Hippocampal formation (tissue), 2 donors: ENCODE measurements at regions not wholly inside any gene's neighbourhood (a gene's known extent, or its start where the extent isn't known, plus 50 kb on each side); places are given as distances from the start of the nearest gene placed in this dataset.
"Not testable (repeated sequence)": the region's sequence is repeated elsewhere in the genome, so short reads cannot be mapped to it uniquely, and the experiment has no call there.

Experiments
- DNase-seq, 2 donors: peaks; one replicate each; lab custom pipeline; 2025; lab: John Stamatoyannopoulos, UW

GRCh38 chr15:77909182-77909940 is 168.2 kb downstream of the TBC1D2B start:
- DNase-seq, result no peak

- DNase-seq, result not testable (repeated sequence)
Observed at GRCh38 chr15:77908752-77909111, 168.8 kb downstream of the TBC1D2B start.

GRCh38 chr15:77907824-77908751 is 169.4 kb downstream of the TBC1D2B start:
- DNase-seq, result no peak

GRCh38 chr15:77906062-77906990 is 171.2 kb downstream of the TBC1D2B start:
- not testable (repeated sequence) for DNase-seq

GRCh38 chr15:77905301-77905920 is 172.1 kb downstream of the TBC1D2B start:
- DNase-seq, result no peak

GRCh38 chr15:77904901-77905300 is 172.6 kb downstream of the TBC1D2B start:
- DNase-seq, result no peak

- no peak for DNase-seq
Observed at GRCh38 chr15:77904436-77904821, 173.1 kb downstream of the TBC1D2B start.

- DNase-seq, result not testable (repeated sequence)
Observed at GRCh38 chr15:77903761-77904435, 173.6 kb downstream of the TBC1D2B start.

GRCh38 chr15:77902921-77903760 is 174.4 kb downstream of the TBC1D2B start:
- not testable (repeated sequence) for DNase-seq

GRCh38 chr15:77901921-77902750 is 175.4 kb downstream of the TBC1D2B start:
- DNase-seq, result no peak

GRCh38 chr15:77901251-77901881 is 176.1 kb downstream of the TBC1D2B start:
- DNase-seq, result no peak

- not testable (repeated sequence) for DNase-seq
Observed at GRCh38 chr15:77900331-77900963, 177.1 kb downstream of the TBC1D2B start.

GRCh38 chr15:77899776-77900175 is 177.7 kb downstream of the TBC1D2B start:
- DNase-seq, result not testable (repeated sequence)

GRCh38 chr15:77898811-77899730 is 178.4 kb downstream of the TBC1D2B start:
- DNase-seq, result no peak

- DNase-seq, result no peak
Observed at GRCh38 chr15:77897896-77898406, 179.6 kb downstream of the TBC1D2B start.

GRCh38 chr15:77897113-77897895 is 180.2 kb downstream of the TBC1D2B start:
- not testable (repeated sequence) for DNase-seq
